ENCODE measurements at regions not wholly inside any gene's neighbourhood (a gene's known extent, or its start where the extent isn't known, plus 50 kb on each side); places are given as distances from the start of the nearest gene placed in this dataset.

DNA sequence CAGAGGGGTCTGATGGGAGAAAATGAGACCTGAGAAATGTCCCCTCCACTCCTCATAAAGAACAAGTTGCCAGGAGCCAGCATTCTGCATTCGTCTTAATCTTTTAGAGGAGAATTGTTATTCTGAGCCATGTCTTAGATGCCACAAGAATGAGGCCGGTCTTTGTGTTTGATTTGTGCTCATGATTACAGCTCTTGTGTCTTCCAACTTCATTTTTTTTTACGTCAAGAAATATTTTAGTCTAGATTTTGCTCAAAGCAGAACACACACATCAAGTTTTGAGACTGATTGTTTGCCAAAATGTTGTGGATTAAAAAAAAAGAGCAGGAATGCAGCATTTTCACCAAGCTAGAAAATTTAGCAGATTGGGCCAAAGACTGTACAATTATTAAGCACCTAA lies 130.6 kb upstream of the PITX2 start:
- Histone ChIP-seq H3K36me3 (ENCODE audit: control insufficient read depth, insufficient read depth, low read length) (no peaks in the 10 kb centered on the region), H3K79me2 (ENCODE audit: control insufficient read depth, insufficient read depth, low read length) (no peaks in the 10 kb centered on the region), H3K27ac (ENCODE audit: extremely low read depth, low read depth, low read length) (no peak overlapping the region), H2AFZ (ENCODE audit: low read depth, low read length) (no peak overlapping the region), H4K20me1 (replicated peaks; ENCODE audit: control insufficient read depth, insufficient read depth, low read length) (no peaks in the 10 kb centered on the region), H3K9me1 (ENCODE audit: control insufficient read depth, insufficient read depth, low read length) (no peaks in the 10 kb centered on the region), H3K4me2 (ENCODE audit: insufficient read depth, low read length) (no peak overlapping the region), H3K9me3 (replicated peaks; ENCODE audit: control insufficient read depth, insufficient read depth, low read depth, low read length) (no peaks in the 10 kb centered on the region), H3K27me3 (ENCODE audit: control insufficient read depth in 2 of 2, insufficient read depth in 2 of 2, low read length in 2 of 2) (no peaks in the 10 kb centered on the region), H3K4me3 (no peak overlapping the region), H3K4me1 (replicated peaks in 1 of 2; ENCODE audit: control insufficient read depth in 2 of 2, insufficient read depth in 2 of 2, low read length in 2 of 2) (no peaks in the 10 kb centered on the region), H3K9ac (ENCODE audit: insufficient read depth in 1 of 2, low read depth in 2 of 2, low read length in 2 of 2) (no peak overlapping the region)
- TF ChIP-seq, protein P1, sequence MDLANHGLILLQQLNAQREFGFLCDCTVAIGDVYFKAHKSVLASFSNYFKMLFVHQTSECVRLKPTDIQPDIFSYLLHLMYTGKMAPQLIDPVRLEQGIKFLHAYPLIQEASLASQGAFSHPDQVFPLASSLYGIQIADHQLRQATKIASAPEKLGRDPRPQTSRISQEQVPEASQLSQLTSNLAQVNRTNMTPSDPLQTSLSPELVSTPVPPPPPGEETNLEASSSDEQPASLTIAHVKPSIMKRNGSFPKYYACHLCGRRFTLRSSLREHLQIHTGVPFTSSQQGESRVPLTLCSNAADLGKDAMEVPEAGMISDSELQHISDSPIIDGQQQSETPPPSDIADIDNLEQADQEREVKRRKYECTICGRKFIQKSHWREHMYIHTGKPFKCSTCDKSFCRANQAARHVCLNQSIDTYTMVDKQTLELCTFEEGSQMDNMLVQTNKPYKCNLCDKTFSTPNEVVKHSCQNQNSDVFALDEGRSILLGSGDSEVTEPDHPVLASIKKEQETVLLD (IDR thresholded peaks at IDR 0.05), result no peak
- TF ChIP-seq, protein P2, sequence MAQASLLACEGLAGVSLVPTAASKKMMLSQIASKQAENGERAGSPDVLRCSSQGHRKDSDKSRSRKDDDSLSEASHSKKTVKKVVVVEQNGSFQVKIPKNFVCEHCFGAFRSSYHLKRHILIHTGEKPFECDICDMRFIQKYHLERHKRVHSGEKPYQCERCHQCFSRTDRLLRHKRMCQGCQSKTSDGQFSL (CRISPR knock-in tag; IDR thresholded peaks at IDR 0.05), result no peak
- TF ChIP-seq, protein P2 (tag; IDR thresholded peaks at IDR 0.05), result no peak
- TF ChIP-seq ZC3H4 (CRISPR knock-in tag; IDR thresholded peaks at IDR 0.05; ENCODE audit: borderline replicate concordance) (no peak), PURB (CRISPR knock-in tag; IDR thresholded peaks at IDR 0.05; ENCODE audit: low read depth) (no peak), ZNF785 (CRISPR knock-in tag; IDR thresholded peaks at IDR 0.05) (no peak), ZNF133 (CRISPR knock-in tag; IDR thresholded peaks at IDR 0.05) (no peak), MTF1 (CRISPR knock-in tag; IDR thresholded peaks at IDR 0.05; ENCODE audit: borderline replicate concordance) (no peak), GATA2 (CRISPR knock-in tag; IDR thresholded peaks at IDR 0.05) (no peak), GABPB2 (CRISPR knock-in tag; conservative IDR thresholded peaks at IDR 0.05) (no peak), SIRT6 (IDR thresholded peaks at IDR 0.05; ENCODE audit: low read depth, low read length) (no peak), POLR2B (IDR thresholded peaks at IDR 0.05; ENCODE audit: low read depth, partially characterized antibody) (no peak)
- TF ChIP-seq, protein P3, sequence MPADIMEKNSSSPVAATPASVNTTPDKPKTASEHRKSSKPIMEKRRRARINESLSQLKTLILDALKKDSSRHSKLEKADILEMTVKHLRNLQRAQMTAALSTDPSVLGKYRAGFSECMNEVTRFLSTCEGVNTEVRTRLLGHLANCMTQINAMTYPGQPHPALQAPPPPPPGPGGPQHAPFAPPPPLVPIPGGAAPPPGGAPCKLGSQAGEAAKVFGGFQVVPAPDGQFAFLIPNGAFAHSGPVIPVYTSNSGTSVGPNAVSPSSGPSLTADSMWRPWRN (IDR thresholded peaks at IDR 0.05; ENCODE audit: low read depth), result no peak
- TF ChIP-seq, protein P4, sequence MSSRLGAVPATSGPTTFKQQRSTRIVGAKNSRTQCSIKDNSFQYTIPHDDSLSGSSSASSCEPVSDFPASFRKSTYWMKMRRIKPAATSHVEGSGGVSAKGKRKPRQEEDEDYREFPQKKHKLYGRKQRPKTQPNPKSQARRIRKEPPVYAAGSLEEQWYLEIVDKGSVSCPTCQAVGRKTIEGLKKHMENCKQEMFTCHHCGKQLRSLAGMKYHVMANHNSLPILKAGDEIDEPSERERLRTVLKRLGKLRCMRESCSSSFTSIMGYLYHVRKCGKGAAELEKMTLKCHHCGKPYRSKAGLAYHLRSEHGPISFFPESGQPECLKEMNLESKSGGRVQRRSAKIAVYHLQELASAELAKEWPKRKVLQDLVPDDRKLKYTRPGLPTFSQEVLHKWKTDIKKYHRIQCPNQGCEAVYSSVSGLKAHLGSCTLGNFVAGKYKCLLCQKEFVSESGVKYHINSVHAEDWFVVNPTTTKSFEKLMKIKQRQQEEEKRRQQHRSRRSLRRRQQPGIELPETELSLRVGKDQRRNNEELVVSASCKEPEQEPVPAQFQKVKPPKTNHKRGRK (tag; IDR thresholded peaks at IDR 0.05), result no peak
- no TSS peak for BruUV-seq (replicated peaks)
- DNase-seq (ENCODE audit: extremely low read depth in 1 of 4, low spot score in 3 of 4) (no peak), FAIRE-seq (no peak), ATAC-seq (no peak)
- CTCF ChIA-PET (ENCODE audit: low intra/inter-chr PET ratio), result no interaction called here
- intact Hi-C loops (cut with micrococcal nuclease) (no loop called here), in situ Hi-C loops (cut with MboI) (no loop called here)
- WGBS (ENCODE audit: insufficient coverage, low coverage, missing lambda C conversion rate), result 0% methylated on average over 3 of the region's 3 CpGs
- POLR2A ChIA-PET, result no interaction called here
